ENCODE measurements at regions not wholly inside any gene's neighbourhood (a gene's known extent, or its start where the extent isn't known, plus 50 kb on each side); places are given as distances from the start of the nearest gene placed in this dataset.

DNA sequence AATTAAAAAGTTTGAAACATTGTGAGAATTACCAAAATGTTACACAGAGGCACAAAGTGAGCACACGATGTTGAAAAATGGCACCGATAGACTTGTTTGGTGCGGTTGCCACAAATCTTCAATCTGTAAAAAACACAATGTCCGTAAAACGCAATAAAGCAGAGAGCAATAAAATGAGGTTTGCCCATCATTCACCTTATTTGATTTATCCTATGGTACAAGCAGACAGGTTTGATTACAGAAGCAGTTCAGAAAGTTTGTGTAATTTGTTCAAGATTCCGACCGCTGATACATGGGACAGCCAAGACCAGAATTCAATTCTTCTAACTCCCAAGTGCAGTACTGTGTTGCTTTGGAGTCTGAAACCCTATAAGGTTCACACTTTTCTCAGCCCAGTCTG lies 318.3 kb upstream of the PROX1 start:
- no peak for DNase-seq (ENCODE audit: low spot score)
- TF ChIP-seq, protein P1, sequence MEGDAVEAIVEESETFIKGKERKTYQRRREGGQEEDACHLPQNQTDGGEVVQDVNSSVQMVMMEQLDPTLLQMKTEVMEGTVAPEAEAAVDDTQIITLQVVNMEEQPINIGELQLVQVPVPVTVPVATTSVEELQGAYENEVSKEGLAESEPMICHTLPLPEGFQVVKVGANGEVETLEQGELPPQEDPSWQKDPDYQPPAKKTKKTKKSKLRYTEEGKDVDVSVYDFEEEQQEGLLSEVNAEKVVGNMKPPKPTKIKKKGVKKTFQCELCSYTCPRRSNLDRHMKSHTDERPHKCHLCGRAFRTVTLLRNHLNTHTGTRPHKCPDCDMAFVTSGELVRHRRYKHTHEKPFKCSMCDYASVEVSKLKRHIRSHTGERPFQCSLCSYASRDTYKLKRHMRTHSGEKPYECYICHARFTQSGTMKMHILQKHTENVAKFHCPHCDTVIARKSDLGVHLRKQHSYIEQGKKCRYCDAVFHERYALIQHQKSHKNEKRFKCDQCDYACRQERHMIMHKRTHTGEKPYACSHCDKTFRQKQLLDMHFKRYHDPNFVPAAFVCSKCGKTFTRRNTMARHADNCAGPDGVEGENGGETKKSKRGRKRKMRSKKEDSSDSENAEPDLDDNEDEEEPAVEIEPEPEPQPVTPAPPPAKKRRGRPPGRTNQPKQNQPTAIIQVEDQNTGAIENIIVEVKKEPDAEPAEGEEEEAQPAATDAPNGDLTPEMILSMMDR (IDR thresholded peaks at IDR 0.05; ENCODE audit: extremely low read depth, missing control alignments): no peak

DNA sequence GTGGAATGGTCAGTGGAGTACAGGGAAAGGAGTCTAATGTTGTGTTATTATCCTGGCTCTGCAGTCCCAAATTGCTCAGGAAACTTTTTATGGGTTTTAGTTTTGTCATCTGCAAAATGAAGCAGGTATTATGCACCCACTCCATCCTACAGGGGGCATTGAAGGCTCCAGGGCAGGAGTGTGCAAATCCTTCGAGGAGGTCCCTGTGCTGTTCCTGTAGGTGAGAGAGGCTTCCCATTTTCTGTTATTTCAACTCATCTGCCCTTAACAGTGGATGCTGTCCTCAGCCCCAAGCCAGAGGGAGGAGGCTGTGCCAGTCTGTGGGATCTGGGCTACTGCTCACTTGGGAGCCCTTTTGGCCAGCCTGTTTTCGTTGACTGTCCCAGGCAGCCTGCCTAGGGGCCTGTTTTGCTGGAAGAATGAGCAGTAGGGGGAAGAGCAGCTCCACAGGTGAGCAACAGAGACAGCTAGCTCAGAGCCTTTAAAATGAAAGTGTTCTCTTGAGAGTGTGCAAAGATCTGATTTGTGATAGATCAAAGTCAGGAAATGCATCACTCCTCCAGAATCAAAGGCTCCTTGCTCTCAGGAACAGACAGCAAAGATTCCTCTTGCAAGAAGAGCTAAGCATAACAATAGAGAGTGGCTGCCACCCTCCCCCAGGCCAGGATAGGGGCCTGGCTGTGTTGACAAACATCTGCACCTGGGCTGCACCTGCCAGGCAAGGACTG lies 317.6 kb upstream of the PROX1 start:
- no peak for DNase-seq (ENCODE audit: low spot score)
- TF ChIP-seq, protein P1 (IDR thresholded peaks at IDR 0.05; ENCODE audit: extremely low read depth, missing control alignments): no peak

DNA sequence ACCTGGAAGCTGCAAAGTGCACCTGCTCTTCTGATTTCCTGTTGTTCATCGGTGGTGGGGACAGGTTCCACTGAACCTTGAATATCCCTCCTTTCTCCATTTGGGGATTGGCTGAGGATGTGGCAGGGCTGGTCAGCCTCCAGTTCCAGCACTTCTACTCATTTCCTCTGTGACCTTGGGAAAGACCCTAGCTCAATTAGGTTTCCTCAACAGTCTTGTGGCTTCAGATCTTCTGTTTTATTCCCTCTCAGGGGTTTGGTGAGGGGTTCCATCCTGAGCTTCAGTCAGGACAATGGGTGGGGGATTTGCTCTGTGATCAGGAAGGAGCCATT lies 317.1 kb upstream of the PROX1 start:
- TF ChIP-seq, protein P1 (IDR thresholded peaks at IDR 0.05; ENCODE audit: extremely low read depth, missing control alignments): no peak
- no peak for DNase-seq (ENCODE audit: low spot score)

DNA sequence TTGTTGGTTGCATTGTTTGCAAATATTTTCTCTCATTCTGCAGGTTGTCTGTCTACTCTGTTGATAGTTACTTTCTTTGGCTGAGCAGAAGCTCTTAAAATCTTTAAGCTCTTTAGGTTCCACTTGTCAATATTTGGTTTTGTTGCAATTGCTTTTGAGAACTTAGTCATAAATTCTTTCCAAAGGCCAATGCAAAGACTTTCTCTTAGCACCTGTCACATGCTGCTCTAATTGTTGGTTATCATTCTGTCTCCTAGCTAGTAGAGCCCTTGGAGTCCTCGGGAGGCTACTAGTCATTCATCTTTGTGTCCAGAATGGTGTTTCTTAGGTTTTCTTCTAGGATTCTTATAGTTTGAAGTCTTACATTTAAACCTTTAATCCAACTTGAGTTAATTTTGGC lies 312.7 kb upstream of the PROX1 start:
- DNase-seq (ENCODE audit: low spot score): no peak
- TF ChIP-seq, protein P1 (IDR thresholded peaks at IDR 0.05; ENCODE audit: extremely low read depth, missing control alignments): no peak

DNA sequence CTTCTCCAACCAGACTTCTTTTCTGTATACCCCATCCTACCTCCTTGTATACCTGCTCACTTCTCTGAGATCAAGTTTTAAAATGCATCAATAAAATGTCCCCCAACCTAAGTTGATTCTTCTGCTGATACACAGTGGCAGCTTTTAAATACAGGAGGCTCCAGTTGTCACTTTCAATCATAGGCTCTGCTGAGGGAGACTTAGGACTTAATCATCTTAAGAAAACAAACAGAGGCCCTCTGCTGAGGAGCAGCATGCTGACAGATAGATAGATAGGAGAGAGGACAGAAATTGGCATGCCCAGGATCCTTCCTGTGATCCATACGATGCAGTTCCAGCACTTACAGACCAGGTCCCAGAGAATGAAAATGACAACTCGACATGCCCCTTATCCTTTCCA lies 311.0 kb upstream of the PROX1 start:
- no peak for DNase-seq (ENCODE audit: low spot score)
- TF ChIP-seq, protein P1 (IDR thresholded peaks at IDR 0.05; ENCODE audit: extremely low read depth, missing control alignments): no peak

DNA sequence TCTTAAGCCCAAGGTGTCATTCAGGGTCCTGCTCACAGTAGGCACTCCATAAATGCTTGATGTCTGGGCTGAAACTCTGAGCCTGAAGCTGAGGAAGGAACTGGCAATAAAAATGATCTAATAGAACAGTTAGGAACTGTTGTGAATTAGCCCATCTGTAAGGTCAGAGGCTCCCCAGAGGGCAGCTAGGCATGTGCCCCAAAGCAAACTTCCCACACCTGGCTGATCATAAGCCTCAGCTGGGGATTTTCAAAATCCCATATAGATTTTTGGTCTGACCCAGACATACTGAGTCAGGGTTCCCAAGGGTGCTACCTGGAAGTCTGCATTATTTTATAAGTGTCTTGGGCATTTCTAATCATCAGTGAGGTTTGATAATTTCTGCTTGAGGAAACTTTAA lies 309.4 kb upstream of the PROX1 start:
- DNase-seq (ENCODE audit: low spot score): no peak
- TF ChIP-seq, protein P1 (IDR thresholded peaks at IDR 0.05; ENCODE audit: extremely low read depth, missing control alignments): no peak

DNA sequence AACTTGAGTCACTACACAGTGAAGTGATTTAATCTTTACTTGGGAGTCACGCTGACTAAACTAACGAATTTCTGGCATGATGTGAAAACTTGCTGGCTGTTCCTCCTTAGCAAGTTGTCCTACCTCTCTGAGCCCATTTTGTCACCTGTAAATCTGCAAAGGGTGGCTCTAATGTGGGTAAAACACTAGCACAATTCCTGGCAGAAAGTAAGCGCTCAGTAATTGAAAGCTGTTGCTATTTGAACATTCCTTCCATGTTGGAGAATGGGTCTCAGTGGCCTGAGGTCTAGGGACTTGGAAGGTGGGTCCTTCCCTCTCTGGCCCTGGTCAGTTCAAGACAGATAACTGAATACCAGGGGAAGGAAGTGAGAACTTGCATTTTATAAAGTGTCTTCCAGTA lies 309.0 kb upstream of the PROX1 start:
- TF ChIP-seq, protein P1 (IDR thresholded peaks at IDR 0.05; ENCODE audit: extremely low read depth, missing control alignments): no peak

More for the DNA sequence above, 309.0 kb upstream of the PROX1 start:
- DNase-seq (ENCODE audit: low spot score): no peak
